ENCODE measurements at regions not wholly inside any gene's neighbourhood (a gene's known extent, or its start where the extent isn't known, plus 50 kb on each side); places are given as distances from the start of the nearest gene placed in this dataset.

- H3K4me1 Mint-ChIP-seq, result peaks cover 16 to 21% of the 10 kb centered on the region in 2 experiments
- H3K9ac ChIP-seq (ENCODE audit: extremely low read depth, insufficient read length, low read length), result no peak overlapping the region
- H3T11ph ChIP-seq (ENCODE audit: low read length), result no peak overlapping the region
- no peaks in the 10 kb centered on the region for H3K79me1 ChIP-seq (ENCODE audit: insufficient read depth, low read depth, low read length, poor library complexity, severe bottlenecking)
- H3K9me3 ChIP-seq (ENCODE audit: control insufficient read depth, low read depth, low read length), result peaks cover 4% of the 10 kb centered on the region
- no peak overlapping the region for H2AK5ac ChIP-seq (ENCODE audit: insufficient read length, low read length)
- no peaks in the 10 kb centered on the region for H3K23me2 ChIP-seq (ENCODE audit: insufficient read length, low read depth, low read length, poor library complexity, severe bottlenecking)
- H3K14ac ChIP-seq (ENCODE audit: insufficient read depth, low read length), result no peak overlapping the region
- no peak overlapping the region for H2BK12ac ChIP-seq (ENCODE audit: insufficient read length, low read depth, low read length)
- no peaks in the 10 kb centered on the region for H3K79me2 ChIP-seq (ENCODE audit: insufficient read depth, low read length)
- H2BK120ac ChIP-seq (ENCODE audit: low read depth, low read length, poor library complexity, severe bottlenecking), result no peak overlapping the region
- no peaks in the 10 kb centered on the region; a peak in 1 of 5 replicates for H3K9me3 Mint-ChIP-seq
- no peaks in the 10 kb centered on the region for H3K27me3 ChIP-seq (ENCODE audit: insufficient read depth, low read length)
- TF ChIP-seq, protein P1, sequence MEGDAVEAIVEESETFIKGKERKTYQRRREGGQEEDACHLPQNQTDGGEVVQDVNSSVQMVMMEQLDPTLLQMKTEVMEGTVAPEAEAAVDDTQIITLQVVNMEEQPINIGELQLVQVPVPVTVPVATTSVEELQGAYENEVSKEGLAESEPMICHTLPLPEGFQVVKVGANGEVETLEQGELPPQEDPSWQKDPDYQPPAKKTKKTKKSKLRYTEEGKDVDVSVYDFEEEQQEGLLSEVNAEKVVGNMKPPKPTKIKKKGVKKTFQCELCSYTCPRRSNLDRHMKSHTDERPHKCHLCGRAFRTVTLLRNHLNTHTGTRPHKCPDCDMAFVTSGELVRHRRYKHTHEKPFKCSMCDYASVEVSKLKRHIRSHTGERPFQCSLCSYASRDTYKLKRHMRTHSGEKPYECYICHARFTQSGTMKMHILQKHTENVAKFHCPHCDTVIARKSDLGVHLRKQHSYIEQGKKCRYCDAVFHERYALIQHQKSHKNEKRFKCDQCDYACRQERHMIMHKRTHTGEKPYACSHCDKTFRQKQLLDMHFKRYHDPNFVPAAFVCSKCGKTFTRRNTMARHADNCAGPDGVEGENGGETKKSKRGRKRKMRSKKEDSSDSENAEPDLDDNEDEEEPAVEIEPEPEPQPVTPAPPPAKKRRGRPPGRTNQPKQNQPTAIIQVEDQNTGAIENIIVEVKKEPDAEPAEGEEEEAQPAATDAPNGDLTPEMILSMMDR (conservative IDR thresholded peaks at IDR 0.05), result no peak
- H3K27me3 Mint-ChIP-seq (ENCODE audit: low read depth), result peaks cover 6% of the 10 kb centered on the region
- H4K8ac ChIP-seq (replicated peaks; ENCODE audit: insufficient read length, low read depth, low read length), result no peak overlapping the region
- H3K4me1 ChIP-seq (ENCODE audit: insufficient read depth, low read length), result peaks cover 2% of the 10 kb centered on the region; the same call in 1 of the 2 replicates
- H3K4ac ChIP-seq (ENCODE audit: low read depth, low read length), result no peak overlapping the region
- H3K27ac ChIP-seq (ENCODE audit: insufficient read length, low read depth, low read length), result no peak overlapping the region
- H4K91ac ChIP-seq (ENCODE audit: insufficient read length, low read depth, low read length), result no peak overlapping the region
- no peak overlapping the region for H2AFZ ChIP-seq (ENCODE audit: low read length)
- H3K4me2 ChIP-seq (ENCODE audit: insufficient read depth, insufficient read length, low read length), result no peak overlapping the region
- H2BK15ac ChIP-seq (ENCODE audit: low read depth, low read length), result no peak overlapping the region
- no peak overlapping the region for H4K5ac ChIP-seq (ENCODE audit: insufficient read length, low read depth, low read length)
- no peak for DNase-seq
- H2BK20ac ChIP-seq (ENCODE audit: low read depth, low read length, poor library complexity, severe bottlenecking), result no peak overlapping the region
- no peak overlapping the region for H3K18ac ChIP-seq (ENCODE audit: insufficient read length, low read depth, low read length)
- no peaks in the 10 kb centered on the region for H4K20me1 ChIP-seq (ENCODE audit: control insufficient read depth, insufficient read depth, insufficient read length)
- no peak overlapping the region for H3K4me3 Mint-ChIP-seq
- H3K56ac ChIP-seq (ENCODE audit: insufficient read length, low read depth, low read length), result no peak overlapping the region
- H3K36me3 Mint-ChIP-seq (ENCODE audit: insufficient read depth in 1 of 3, low read depth in 3 of 3), result no peaks in the 10 kb centered on the region
- WGBS (ENCODE audit: extremely low coverage, insufficient read length, low lambda C conversion rate), result no CpG with 5 or more reads among the region's 8 CpGs
- H3K27ac Mint-ChIP-seq, result no peak overlapping the region; a peak in 2 of 7 replicates
- no peak overlapping the region for H2BK5ac ChIP-seq (ENCODE audit: insufficient read length, low read length)
- H3K23ac ChIP-seq (ENCODE audit: insufficient read length, low read depth, low read length), result no peak overlapping the region
Observed at GRCh38 chr12:114302117-114302516, 103.8 kb downstream of the TBX5 start.
